GM18909 (cell line): ENCODE measurements at regions not wholly inside any gene's neighbourhood (a gene's known extent, or its start where the extent isn't known, plus 50 kb on each side); places are given as distances from the start of the nearest gene placed in this dataset.
"Not testable (repeated sequence)": the region's sequence is repeated elsewhere in the genome, so short reads cannot be mapped to it uniquely, and the experiment has no call there.

ENCODE experiments used
- ATAC-seq: cut with Tn5 transposase; IDR thresholded peaks from one replicate; pipeline ENCODE4 v1.9.1; 2021; ENCODE audit warnings: mild to moderate bottlenecking; ENCODE audit not compliant: unreplicated experiment, poor library complexity

GRCh38 chr4:115228851-115229250 lies 115.4 kb upstream of the NDST4 start:
- ATAC-seq, result no peak

GRCh38 chr4:115222061-115222460 lies 108.6 kb upstream of the NDST4 start:
- ATAC-seq, result no peak

- ATAC-seq, result no peak
Observed at GRCh38 chr4:115219862-115220261, 106.4 kb upstream of the NDST4 start.

GRCh38 chr4:115219315-115219860 lies 106.0 kb upstream of the NDST4 start:
- no peak for ATAC-seq

GRCh38 chr4:115215935-115216334 lies 102.5 kb upstream of the NDST4 start:
- ATAC-seq, result no peak

- no peak for ATAC-seq
Observed at GRCh38 chr4:115213716-115214115, 100.3 kb upstream of the NDST4 start.

GRCh38 chr4:115201042-115201330 lies 87.6 kb upstream of the NDST4 start:
- no peak for ATAC-seq

GRCh38 chr4:115200201-115201041 lies 87.0 kb upstream of the NDST4 start:
- not testable (repeated sequence) for ATAC-seq

GRCh38 chr4:115194612-115195011 lies 81.2 kb upstream of the NDST4 start:
- not testable (repeated sequence) for ATAC-seq

GRCh38 chr4:115190529-115190928 lies 77.1 kb upstream of the NDST4 start:
- no peak for ATAC-seq

- no peak for ATAC-seq
Observed at GRCh38 chr4:115187136-115187535, 73.7 kb upstream of the NDST4 start.

GRCh38 chr4:115179438-115180062 lies 66.1 kb upstream of the NDST4 start:
- not testable (repeated sequence) for ATAC-seq

GRCh38 chr4:115178687-115179086 lies 65.3 kb upstream of the NDST4 start:
- ATAC-seq, result not testable (repeated sequence)

GRCh38 chr4:115171220-115171619 lies 57.8 kb upstream of the NDST4 start:
- ATAC-seq, result no peak

- no peak for ATAC-seq
Observed at GRCh38 chr4:115165503-115165902, 52.1 kb upstream of the NDST4 start.
